GM18861 (cell line): ENCODE measurements at regions not wholly inside any gene's neighbourhood (a gene's known extent, or its start where the extent isn't known, plus 50 kb on each side); places are given as distances from the start of the nearest gene placed in this dataset.
"Not testable (repeated sequence)": the region's sequence is repeated elsewhere in the genome, so short reads cannot be mapped to it uniquely, and the experiment has no call there.

Experiments
- ATAC-seq: cut with Tn5 transposase; IDR thresholded peaks from one replicate; pipeline ENCODE4 v1.9.1; 2021; ENCODE audit not compliant: unreplicated experiment

DNA sequence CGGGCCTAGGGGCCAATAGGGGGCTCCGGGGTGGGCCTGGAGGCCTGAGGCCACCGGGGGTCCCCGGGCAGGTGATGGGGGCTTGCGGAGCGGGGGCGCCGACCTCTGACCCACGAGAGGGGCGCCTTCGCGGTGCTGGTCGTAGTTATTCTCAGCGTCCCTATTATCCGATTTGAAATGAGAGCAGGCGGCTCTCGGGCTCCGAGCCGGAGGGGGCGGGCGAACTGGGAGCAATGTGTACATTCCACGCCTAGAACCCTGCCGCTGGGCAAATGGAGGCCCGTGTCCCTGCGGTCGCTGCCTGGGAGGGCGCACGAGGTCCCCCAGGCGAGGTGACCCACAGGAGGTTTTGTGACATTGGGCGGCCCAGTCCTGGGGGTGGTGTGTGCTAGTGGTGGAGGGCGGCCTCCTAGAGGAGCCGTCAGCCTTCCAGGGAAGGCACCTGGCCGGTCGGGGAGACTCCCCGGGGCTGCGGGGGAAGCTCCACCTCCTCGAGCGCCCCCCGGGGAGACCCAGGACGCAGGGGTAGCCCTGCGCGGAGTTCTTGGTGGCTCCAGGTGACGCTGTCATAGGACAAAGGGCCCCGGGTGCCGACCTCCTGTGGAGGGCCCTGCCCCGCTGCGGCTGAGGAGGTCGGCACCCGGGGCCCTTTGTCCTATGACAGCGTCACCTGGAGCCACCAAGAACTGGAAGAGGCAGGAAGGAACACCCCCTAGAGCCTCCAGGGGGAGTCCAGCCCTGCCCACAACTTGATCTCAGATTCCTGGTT is 102.6 kb upstream of the PRKX start:
- peak; percentile 7 for ATAC-seq

GRCh38 chrX:3811331-3812311 is 98.2 kb upstream of the PRKX start:
- peak; percentile 18 for ATAC-seq

GRCh38 chrX:3807906-3808305 is 94.5 kb upstream of the PRKX start:
- ATAC-seq = no peak

DNA sequence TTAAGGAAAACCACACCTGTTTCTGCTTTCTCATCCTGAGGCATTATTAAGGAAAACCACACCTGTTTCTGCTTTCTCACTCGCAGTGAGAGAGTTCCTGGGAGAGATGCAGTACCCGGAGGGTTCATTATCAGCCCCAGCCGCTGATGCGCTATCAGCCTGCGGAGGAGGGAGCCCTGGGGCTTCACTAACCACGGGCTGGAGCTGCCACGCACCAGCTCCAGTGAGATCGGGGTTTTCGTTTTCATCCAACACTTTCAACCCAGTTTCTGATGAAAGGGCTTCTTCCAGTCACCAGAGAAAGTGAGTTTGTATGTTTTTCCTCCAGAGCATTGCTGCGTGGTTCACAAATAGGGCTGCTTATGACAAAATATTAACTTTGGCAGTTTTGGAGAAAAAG is 93.2 kb upstream of the PRKX start:
- ATAC-seq = no peak

GRCh38 chrX:3803713-3804112 is 90.3 kb upstream of the PRKX start:
- no peak for ATAC-seq

DNA sequence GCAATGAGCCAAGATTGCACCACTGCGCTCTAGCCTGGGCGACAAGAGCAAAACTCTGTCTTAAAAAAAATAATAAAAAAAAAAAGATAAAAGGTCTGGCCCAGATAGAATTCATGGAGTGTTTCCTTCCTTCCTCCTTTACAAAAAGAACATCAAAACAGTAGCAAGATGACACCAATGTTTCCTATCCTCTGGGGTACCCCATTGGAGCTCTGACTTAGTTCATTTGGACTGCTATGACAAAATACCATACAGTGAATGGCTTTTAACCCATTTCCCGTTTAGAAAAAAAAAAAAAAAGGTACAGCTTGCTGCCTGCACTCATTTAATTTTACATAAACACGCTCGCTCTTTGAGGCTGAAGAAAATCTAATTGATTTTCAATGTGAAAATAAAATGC is 89.9 kb upstream of the PRKX start:
- no peak for ATAC-seq

GRCh38 chrX:3795411-3795810 is 82.0 kb upstream of the PRKX start:
- not testable (repeated sequence) for ATAC-seq

- ATAC-seq = no peak
Measured at GRCh38 chrX:3791449-3791848, 78.0 kb upstream of the PRKX start.

DNA sequence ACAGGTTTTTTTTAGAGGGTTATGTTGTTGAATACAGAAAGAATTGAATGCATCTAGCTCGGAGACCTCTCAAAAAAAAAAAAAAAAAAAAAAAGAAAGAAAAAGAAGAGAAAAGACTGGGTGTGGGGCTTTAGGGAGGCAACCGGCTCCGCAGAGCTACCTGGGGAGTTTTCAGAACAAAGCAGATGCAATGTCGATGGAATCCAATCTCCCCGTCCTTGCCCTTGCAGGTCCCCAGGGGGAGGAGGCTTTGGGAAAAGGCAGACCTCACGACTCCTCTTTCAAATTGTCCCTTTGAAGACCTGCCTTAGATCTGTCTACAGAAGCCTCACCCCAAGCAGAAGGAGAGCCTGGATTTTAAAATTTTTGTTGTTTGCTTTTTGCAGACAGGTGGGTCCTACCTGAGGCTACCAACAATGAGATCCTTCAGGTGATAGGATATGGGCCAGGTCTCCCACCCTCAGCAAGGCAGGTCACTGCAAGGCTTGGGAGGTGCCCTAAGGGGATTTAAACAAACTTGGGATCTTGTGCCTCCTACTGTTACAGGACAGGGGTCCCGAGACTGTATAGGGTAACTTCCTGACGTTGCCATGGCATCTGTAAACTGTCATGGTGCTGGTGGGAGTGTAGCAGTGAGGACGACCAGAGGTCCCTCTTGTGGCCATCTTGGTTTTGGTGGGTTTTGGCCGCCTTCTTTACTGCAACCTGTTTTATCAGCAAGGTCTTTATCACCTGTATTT is 75.2 kb upstream of the PRKX start:
- ATAC-seq = no peak

- ATAC-seq = no peak
Measured at GRCh38 chrX:3787856-3788255, 74.4 kb upstream of the PRKX start.

DNA sequence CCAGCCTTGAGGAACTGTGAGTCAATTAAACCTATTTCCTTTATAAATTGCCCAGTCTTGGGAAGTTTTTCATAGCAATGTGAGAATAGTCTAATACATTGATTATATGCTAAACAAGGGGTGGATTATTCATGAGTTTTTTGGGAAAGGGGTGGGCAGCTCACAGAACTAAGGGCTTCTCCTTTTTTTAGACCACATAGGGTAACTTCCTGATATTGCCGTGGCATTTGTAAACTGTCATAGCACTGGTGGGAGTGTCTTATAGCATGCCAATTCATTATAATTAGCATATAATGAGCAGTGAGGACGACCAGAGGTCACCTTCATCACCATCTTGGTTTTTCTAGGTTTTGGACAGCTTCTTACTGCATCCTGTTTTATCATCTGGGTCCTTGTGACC is 72.4 kb upstream of the PRKX start:
- not testable (repeated sequence) for ATAC-seq

GRCh38 chrX:3780564-3780963 is 67.1 kb upstream of the PRKX start:
- no peak for ATAC-seq

GRCh38 chrX:3779546-3779945 is 66.1 kb upstream of the PRKX start:
- ATAC-seq = no peak

DNA sequence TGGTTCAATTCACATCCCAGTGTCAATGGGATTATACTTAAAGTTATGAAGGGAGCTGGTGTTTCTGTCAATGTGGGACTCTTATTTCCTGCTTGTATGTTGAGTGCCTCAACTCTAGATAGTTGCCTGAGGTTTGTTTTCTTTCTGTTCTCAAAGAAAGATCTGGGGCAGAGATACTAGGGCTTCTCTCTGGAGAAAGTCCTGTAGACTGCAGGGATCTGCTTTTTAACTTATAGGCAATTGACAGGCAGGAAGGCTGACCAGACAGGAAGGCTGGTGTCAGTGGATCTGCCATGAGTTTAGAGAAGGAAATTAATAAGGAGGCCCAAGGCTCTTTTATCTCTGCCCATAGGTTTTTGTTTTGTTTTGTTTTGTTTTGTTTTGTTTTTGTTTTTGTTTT is 64.0 kb upstream of the PRKX start:
- no peak for ATAC-seq

DNA sequence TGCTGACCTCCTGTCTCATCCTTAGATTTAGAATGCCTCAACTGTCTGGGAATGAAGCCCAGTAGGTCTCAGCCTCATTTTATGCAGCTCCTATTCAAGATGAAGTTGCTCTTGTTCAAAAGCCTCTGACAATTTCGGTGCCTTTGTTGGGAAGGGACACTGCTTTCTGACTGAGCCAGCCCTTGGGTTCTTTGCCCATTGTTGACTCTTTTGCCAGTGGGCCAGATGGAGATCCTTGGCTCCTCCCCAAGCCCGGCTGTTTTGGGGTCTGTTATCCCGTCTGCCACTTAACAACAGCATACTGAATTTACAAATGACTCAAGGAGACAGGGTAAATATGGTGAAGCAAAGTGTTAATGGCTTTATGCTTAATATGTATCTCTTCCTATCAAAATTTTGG is 58.3 kb upstream of the PRKX start:
- ATAC-seq = no peak

GRCh38 chrX:3768881-3769280 is 55.4 kb upstream of the PRKX start:
- ATAC-seq = no peak
